NAMALWA (cell line): ENCODE measurements at regions not wholly inside any gene's neighbourhood (a gene's known extent, or its start where the extent isn't known, plus 50 kb on each side); places are given as distances from the start of the nearest gene placed in this dataset.
A peak's percentile ranks its signal among the peaks of the same experiment; 100 is the strongest.

Experiments
- DNase-seq: peaks from one replicate; pipeline ENCODE4 v3.0.0-alpha.2; 2015; ENCODE audit warnings: low spot score

GRCh38 chr13:106234636-106235035 is 300.8 kb downstream of the EFNB2 start:
- DNase-seq = no peak

DNA sequence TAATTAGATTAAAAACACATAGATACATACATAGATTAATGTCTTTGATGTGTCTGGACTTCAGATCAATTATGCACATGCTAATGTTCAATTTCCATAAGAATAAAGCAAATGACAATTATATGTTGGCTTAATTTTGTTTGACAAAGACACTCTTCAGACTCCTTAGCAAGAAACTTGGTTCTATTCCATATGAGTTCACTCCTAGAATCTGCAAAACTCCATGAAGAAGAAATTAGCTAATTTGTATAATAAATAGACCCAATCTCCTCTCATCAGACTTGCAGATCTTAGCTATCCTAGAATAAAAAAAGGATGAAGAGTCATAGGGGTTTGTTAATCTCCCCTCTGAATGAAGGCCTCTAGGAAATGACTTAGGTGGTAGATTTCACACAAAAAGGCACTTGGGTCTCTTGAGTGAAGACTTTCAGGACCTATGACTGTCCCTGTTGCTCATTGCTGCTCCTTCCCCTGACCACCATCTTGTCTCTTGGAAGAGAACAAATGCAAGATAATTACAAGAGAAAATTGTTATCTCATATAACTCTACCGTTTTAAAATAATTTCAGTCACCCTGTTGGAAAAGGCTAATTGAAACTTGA is 302.2 kb downstream of the EFNB2 start:
- DNase-seq = no peak

DNA sequence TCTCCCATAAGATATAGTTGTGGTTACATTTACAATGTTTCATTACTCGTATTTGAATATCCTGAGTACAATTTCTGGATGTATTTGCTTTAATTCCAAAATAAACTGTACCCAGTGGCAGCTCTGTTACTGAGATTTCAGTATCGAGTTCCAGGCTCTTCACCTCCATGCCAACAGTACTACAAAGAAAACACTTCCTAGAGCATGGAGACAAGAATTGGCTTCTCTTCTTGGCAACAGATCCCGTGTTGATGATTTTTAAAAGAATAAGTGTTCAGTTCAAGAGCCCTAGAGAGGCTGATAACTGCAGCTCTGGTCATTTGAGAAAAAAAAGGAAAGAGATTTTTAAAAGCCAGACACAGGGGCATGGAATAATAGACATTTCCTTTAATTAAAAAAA is 302.8 kb downstream of the EFNB2 start:
- DNase-seq = no peak

- DNase-seq = no peak
Observed at GRCh38 chr13:106230450-106230849, 305.0 kb downstream of the EFNB2 start.

DNA sequence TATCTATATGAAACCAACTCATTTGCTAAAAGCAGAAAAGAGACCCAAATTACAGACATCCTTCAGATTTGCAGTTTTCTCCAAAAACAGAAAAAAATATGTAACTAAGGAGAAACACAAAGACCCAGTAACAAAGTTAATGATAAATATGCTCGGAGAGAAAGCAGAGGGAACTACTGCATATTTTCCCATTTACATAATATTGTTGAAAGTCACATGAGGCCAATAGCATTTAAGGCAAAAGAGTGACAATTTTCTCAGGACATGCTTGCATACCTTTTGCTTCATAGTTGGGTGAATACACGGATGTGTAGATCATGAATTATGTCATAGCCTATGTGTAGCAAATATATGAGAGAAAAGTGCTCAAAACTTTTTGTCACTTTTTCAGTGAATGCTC is 310.3 kb downstream of the EFNB2 start:
- no peak for DNase-seq

- DNase-seq = no peak
Observed at GRCh38 chr13:106220211-106220610, 315.3 kb downstream of the EFNB2 start.

- no peak for DNase-seq
Observed at GRCh38 chr13:106213028-106213757, 322.3 kb downstream of the EFNB2 start.

GRCh38 chr13:106212386-106213010 is 323.0 kb downstream of the EFNB2 start:
- no peak for DNase-seq

DNA sequence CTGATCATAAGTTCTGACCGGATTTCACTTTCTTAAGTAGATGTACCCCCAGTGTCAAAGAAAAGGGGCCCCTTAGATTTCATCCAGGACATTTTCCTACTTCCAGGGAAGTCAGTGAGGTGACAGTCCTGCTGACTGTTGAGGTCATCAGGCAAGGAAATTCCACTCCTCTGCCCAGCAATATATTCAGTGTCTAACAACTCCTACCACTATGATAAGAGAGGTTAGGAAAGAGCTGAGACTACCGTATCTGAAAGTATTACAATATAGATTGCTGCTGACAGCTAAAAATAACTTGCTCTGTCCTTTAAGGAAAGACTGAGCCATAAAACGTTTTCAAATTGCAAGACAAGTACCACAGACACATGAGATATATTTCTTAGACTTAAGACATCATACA is 325.1 kb downstream of the EFNB2 start:
- no peak for DNase-seq

DNA sequence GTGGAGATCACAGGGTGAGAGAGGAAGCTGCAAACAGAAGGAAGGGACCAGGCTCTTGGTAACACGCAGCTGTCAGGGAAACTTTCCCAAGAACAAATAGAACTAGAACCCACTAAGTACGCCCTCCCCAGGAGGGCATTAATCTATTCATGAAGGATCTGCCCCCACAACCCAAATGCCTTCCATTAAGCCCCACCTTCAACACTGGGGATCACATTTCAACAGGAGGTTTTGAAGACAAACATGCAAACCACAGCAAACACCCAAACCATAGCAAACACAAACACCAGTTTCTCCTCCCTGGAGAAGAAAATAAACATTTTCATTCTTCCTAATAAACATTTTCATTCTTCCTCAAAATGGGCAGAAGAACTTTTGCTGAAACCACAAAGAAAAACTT is 329.6 kb downstream of the EFNB2 start:
- DNase-seq = no peak

DNA sequence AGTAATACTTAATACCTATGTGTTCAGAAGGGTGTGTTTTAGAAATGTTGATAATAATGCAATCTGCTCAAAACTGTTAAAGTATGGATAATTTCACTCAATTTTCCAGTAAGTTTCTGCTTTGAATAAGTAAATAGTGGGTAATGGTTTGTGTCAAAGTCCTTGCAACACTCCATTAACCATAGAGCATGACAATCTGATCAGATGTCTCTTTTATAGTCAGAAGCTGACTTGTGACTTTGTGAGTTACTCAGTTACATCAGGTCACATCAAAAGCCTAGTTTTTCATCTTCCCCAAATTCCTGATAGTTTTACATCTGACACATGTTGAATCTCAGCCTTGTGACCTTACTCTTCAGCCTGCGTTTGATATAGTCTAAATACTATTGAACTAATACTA is 338.0 kb downstream of the EFNB2 start:
- no peak for DNase-seq

GRCh38 chr13:106187501-106188095 is 347.9 kb downstream of the EFNB2 start:
- DNase-seq = no peak

DNA sequence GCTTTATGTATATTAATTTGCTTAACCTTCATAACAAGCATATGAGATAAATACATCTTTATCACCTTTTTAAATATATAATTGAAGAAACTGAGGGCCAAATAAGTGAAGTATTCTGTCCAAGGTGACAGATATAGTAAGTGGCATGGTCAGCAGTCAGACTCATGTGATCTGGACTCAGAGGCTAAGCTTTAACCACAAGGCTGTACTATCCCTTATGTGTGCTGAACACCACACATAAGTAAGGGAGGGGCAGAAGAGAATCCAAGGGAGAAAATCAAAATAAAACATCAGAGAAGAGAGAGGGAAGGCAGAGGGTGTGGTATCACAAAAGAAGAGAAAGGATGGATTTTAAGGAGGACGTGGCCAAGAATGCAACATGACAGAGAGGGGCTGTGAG is 348.4 kb downstream of the EFNB2 start:
- DNase-seq = no peak

GRCh38 chr13:106186366-106187030 is 349.0 kb downstream of the EFNB2 start:
- no peak for DNase-seq

GRCh38 chr13:106184790-106185189 is 350.7 kb downstream of the EFNB2 start:
- DNase-seq = peak; percentile 84

- DNase-seq = no peak
Observed at GRCh38 chr13:106183410-106184065, 351.9 kb downstream of the EFNB2 start.

DNA sequence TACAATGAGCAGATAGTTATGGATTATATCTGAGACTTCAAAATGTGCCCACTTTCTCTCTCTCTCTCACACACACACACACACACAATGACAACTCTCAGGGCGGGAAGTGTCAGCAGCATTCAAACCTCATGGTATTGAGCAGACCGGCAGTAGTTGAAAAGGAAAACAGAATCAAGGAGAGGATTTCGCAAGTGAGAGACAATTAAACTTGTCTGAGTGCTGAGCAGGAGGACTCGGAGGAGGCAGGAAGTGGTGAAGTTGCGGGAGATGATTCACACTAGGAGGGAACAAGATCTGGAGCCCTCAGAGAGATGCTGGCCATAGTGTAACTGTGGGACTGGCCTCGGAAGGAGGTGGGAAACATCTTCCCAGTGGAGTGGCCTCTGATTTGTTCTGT is 353.1 kb downstream of the EFNB2 start:
- DNase-seq = no peak

DNA sequence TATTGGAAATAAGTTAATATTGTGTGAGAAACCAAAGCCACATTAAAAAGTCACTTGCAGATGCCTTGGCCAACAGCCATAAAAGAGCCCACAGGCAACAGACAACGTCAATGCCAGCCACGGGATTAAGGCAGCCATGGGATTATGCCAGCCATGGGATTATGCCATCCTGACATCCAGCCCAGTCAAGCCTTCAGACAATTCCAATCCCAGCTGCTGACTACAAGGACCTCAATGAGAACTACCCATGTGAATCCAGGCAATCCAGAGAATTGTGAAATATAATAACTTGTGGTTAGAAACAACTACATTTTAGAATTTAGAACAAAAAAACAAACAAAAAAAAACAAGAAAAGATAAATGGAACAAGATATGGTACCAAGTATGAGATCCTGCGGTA is 356.6 kb downstream of the EFNB2 start:
- DNase-seq = no peak

- no peak for DNase-seq
Observed at GRCh38 chr13:106177146-106177545, 358.3 kb downstream of the EFNB2 start.

GRCh38 chr13:106176117-106176516 is 359.3 kb downstream of the EFNB2 start:
- no peak for DNase-seq

DNA sequence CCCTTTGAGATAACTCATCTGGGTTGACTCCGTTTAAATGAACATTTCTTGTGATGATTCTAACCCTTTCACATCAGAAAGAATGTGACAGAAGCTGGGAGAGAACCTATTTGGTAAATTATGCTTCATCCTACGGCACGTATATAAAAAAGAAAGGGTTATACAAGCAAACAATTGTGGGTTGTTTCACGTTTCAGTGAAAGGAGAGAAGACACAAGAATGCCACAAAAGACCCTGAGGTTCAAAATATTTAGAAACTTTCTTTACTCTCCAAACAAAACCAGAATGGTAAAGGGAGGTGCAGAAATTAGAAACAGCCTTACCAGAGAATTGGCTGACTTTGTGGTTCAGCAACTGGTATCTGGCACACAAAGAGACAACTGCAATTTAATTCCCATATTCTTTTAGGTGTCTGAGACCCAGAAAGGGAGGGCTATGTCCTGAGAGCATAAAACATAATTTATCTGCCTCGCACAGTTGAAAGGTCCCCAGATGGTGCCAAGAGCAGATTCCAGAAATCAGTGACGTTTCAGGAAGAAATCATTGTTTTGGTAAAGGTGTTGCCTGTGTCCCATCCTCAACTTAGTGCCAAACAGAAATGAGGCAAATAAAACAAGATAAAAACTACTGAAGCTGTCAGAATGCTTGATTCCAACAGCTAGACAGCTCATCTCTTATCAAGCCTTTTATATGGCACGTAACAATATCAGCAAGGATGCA is 361.4 kb downstream of the EFNB2 start:
- no peak for DNase-seq
